GM12865 (cell line): ENCODE measurements at regions not wholly inside any gene's neighbourhood (a gene's known extent, or its start where the extent isn't known, plus 50 kb on each side); places are given as distances from the start of the nearest gene placed in this dataset.
"Not testable (repeated sequence)": the region's sequence is repeated elsewhere in the genome, so short reads cannot be mapped to it uniquely, and the experiment has no call there.

Experiments
- DNase-seq: peaks from one replicate; pipeline ENCODE4 v3.0.0; 2010; ENCODE audit warnings: low read depth
- H3K4me3 ChIP-seq: 2 replicates; pipeline ENCODE4 v1.5.1; 2011; ENCODE audit warnings: mild to moderate bottlenecking, low read depth, low read length, control low read depth
- CTCF ChIP-seq: IDR thresholded peaks from 2 replicates; pipeline ENCODE4 v1.5.1; 2011; ENCODE audit warnings: low read length, control low read depth, low read depth, inconsistent platforms; ENCODE audit not compliant: insufficient read depth; ENCODE audit errors: missing control alignments

- peak; percentile 63 for DNase-seq
- TF ChIP-seq CTCF: no peak
- H3K4me3 ChIP-seq: no peak overlapping the region
These were observed 398.2 kb upstream of the LCORL start for GRCh38 chr4:18419780-18420179.

- DNase-seq, H3K4me3 ChIP-seq: not testable (repeated sequence)
These were observed 396.8 kb upstream of the LCORL start for GRCh38 chr4:18418195-18418898.

- not testable (repeated sequence) for H3K4me3 ChIP-seq, DNase-seq
These were observed 396.1 kb upstream of the LCORL start for GRCh38 chr4:18417651-18418050.

- H3K4me3 ChIP-seq: no peak overlapping the region
- no peak for DNase-seq
- TF ChIP-seq CTCF: no peak
These were observed 384.7 kb upstream of the LCORL start for GRCh38 chr4:18406264-18406663.

- TF ChIP-seq CTCF: no peak
- no peak for DNase-seq
- no peak overlapping the region for H3K4me3 ChIP-seq
These were observed 383.5 kb upstream of the LCORL start for GRCh38 chr4:18405054-18405453.

- TF ChIP-seq CTCF: no peak
- H3K4me3 ChIP-seq: no peak overlapping the region
- DNase-seq: peak; percentile 20
These were observed 383.1 kb upstream of the LCORL start for GRCh38 chr4:18404642-18405041.

GRCh38 chr4:18403327-18403726 lies 381.8 kb upstream of the LCORL start:
- no peak for DNase-seq
- TF ChIP-seq CTCF: no peak

GRCh38 chr4:18401868-18402267 lies 380.3 kb upstream of the LCORL start:
- DNase-seq: no peak
- no peak overlapping the region for H3K4me3 ChIP-seq
- no peak for TF ChIP-seq CTCF

More at GRCh38 chr4:18403327-18403726, 381.8 kb upstream of the LCORL start:
- H3K4me3 ChIP-seq: no peak overlapping the region
